ENCODE measurements at regions not wholly inside any gene's neighbourhood (a gene's known extent, or its start where the extent isn't known, plus 50 kb on each side); places are given as distances from the start of the nearest gene placed in this dataset.

DNA sequence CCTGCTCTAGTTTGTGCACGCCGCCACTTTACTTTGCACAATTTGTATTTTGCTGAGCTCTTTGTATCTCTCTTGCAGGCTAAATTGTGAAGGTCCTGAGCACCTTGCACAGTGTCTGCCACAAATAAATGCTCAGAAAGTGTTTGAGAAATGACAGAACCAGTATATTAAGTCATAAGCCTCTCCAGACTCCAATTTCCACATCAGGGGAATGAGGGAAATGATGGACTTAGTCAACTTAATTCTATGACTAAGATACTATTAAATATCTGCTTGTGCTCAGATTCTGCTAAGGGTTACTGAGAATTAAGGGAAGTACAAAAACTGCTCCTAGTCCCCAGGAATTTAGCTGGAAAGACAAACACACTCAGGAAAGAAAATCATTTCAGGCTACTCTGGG is 239.1 kb upstream of the SLC14A2 start:
- Histone ChIP-seq H3K9me3 (ENCODE audit: control insufficient read depth, low read length) (no peaks in the 10 kb centered on the region), H3K4me3 (ENCODE audit: extremely low read depth, insufficient read depth, low read length, poor library complexity, severe bottlenecking) (no peak overlapping the region), H3K27ac (ENCODE audit: low read depth, low read length, severe bottlenecking) (no peak overlapping the region), H3K36me3 (ENCODE audit: control insufficient read depth, insufficient read depth, low read length) (no peaks in the 10 kb centered on the region), H3K4me1 (ENCODE audit: control insufficient read depth, insufficient read depth, low read length, poor library complexity, severe bottlenecking) (no peaks in the 10 kb centered on the region)
- WGBS, 2 experiments (ENCODE audit: insufficient coverage in 2 of 2): 100% methylated on average over 2 of the region's 2 CpGs; no CpG with 5 or more reads in 1 of the 2 experiments

DNA sequence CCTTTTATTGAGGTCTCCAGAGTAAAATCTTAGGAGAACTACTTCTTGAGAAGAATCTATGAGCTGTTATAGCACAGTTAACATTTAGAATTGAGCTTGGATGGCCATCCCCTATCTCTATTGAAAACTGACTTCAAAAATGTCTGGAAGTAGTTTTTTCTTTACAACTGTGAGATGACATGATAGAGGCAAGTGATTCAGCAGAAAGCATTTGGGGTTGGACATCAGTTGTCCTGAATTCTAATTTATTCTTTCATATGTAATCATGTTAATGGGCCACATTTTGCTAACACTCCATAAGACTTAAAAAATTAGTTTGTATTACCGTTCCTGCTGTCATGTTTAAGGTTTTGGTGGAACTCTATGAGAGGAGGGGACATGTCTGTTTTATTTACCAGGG is 237.0 kb upstream of the SLC14A2 start:
- no peaks in the 10 kb centered on the region for H3K4me1 ChIP-seq (ENCODE audit: control insufficient read depth, insufficient read depth, low read length, poor library complexity, severe bottlenecking)
- no peak overlapping the region for H3K4me3 ChIP-seq (ENCODE audit: extremely low read depth, insufficient read depth, low read length, poor library complexity, severe bottlenecking)
- no CpG with 5 or more reads among the region's 1 CpG for WGBS, 2 experiments (ENCODE audit: insufficient coverage in 2 of 2)
- no peak overlapping the region for H3K27ac ChIP-seq (ENCODE audit: low read depth, low read length, severe bottlenecking)
- H3K9me3 ChIP-seq (ENCODE audit: control insufficient read depth, low read length): no peaks in the 10 kb centered on the region
- no peaks in the 10 kb centered on the region for H3K36me3 ChIP-seq (ENCODE audit: control insufficient read depth, insufficient read depth, low read length)

DNA sequence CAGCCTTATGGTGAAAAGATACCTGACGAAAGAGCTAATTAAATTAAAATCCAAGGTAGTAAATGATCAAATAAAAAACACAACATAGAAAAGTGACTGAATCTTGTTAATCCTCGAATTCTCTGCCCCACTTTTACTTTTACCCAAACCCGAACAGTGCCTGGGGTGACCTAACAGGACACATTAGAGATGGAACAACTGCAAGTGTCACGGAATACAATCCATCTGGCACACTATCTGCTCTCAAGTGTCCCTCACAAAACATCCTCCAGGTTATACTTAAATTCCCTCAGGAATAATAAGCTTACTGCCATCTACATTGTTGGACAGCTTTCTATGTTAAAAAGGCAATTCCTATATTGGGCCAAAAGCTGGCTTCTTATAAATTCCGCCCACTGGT is 236.3 kb upstream of the SLC14A2 start:
- H3K36me3 ChIP-seq (ENCODE audit: control insufficient read depth, insufficient read depth, low read length): no peaks in the 10 kb centered on the region
- no peak overlapping the region for H3K27ac ChIP-seq (ENCODE audit: low read depth, low read length, severe bottlenecking)
- H3K4me1 ChIP-seq (ENCODE audit: control insufficient read depth, insufficient read depth, low read length, poor library complexity, severe bottlenecking): no peaks in the 10 kb centered on the region
- no peaks in the 10 kb centered on the region for H3K9me3 ChIP-seq (ENCODE audit: control insufficient read depth, low read length)
- 93 to 97% methylated on average over 3 to 4 of the region's 5 CpGs for WGBS, 2 experiments (ENCODE audit: insufficient coverage in 2 of 2)
- H3K4me3 ChIP-seq (ENCODE audit: extremely low read depth, insufficient read depth, low read length, poor library complexity, severe bottlenecking): no peak overlapping the region

DNA sequence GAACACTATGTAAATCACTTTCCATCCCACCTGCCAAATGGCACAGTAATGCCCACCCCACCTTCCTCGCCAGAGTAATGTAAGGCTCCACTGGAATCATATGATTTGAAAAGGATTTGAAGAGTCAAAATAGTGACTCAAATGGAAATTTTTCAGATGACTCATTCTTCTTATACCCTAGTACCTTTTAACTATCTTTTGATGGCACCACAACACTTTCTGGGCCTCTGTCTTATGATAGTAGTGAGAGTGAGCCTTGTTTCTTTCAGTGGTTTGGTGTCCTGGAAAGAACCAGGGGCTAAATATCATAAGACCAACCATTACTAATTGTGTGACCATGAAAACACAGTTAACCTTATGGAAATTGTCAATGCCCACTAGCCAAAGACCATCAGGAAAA is 235.4 kb upstream of the SLC14A2 start:
- no CpG with 5 or more reads among the region's 1 CpG for WGBS, 2 experiments (ENCODE audit: insufficient coverage in 2 of 2)
- Histone ChIP-seq H3K36me3 (ENCODE audit: control insufficient read depth, insufficient read depth, low read length) (no peaks in the 10 kb centered on the region), H3K4me3 (ENCODE audit: extremely low read depth, insufficient read depth, low read length, poor library complexity, severe bottlenecking) (no peak overlapping the region), H3K4me1 (ENCODE audit: control insufficient read depth, insufficient read depth, low read length, poor library complexity, severe bottlenecking) (no peaks in the 10 kb centered on the region), H3K27ac (ENCODE audit: low read depth, low read length, severe bottlenecking) (no peak overlapping the region), H3K9me3 (ENCODE audit: control insufficient read depth, low read length) (no peaks in the 10 kb centered on the region)

DNA sequence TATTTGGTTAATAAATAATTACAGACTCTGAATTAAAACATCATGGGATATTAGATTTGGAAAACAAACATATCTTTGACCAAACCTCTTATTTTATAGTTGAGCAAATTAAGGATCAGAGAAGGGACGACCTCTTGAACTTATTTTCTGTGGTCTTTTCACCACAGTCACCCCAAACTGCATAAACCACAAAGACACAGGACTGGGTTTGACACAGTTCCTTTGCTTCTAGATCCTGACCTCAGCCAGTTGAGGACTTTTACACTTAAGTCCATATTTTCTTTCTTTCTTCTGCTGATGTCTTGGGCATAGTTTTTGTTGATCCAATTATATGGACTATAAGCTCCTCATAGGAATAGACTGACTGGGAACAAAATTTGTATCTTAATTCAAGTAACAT is 234.0 kb upstream of the SLC14A2 start:
- no peak overlapping the region for H3K4me3 ChIP-seq (ENCODE audit: extremely low read depth, insufficient read depth, low read length, poor library complexity, severe bottlenecking)
- H3K36me3 ChIP-seq (ENCODE audit: control insufficient read depth, insufficient read depth, low read length): no peaks in the 10 kb centered on the region
- no peaks in the 10 kb centered on the region for H3K9me3 ChIP-seq (ENCODE audit: control insufficient read depth, low read length)
- WGBS, 2 experiments (ENCODE audit: insufficient coverage in 2 of 2): 80 to 83% methylated on average over 1 of the region's 1 CpG
- no peaks in the 10 kb centered on the region for H3K4me1 ChIP-seq (ENCODE audit: control insufficient read depth, insufficient read depth, low read length, poor library complexity, severe bottlenecking)
- H3K27ac ChIP-seq (ENCODE audit: low read depth, low read length, severe bottlenecking): no peak overlapping the region

DNA sequence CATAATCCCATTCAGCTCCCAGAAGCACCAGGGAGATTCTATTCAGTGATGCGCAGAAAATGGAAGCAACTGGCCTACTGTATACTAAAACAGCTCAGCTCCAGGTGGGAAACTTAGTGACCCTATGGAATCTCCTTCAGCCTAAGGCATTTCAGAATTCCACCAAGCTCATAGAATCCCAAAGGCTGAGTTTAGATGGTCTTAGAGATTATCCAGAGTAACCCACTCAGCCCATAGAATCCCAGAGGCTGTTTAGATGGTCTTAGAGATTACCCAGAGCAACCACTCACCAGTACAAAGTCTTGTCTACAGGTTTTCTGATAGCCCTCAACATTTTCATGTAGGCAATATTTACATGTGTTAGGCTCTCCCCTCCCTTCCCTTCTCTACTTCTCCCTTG is 232.0 kb upstream of the SLC14A2 start:
- WGBS, 2 experiments (ENCODE audit: insufficient coverage in 2 of 2): 100% methylated on average over 1 of the region's 1 CpG
- H3K4me1 ChIP-seq (ENCODE audit: control insufficient read depth, insufficient read depth, low read length, poor library complexity, severe bottlenecking): no peaks in the 10 kb centered on the region
- H3K27ac ChIP-seq (ENCODE audit: low read depth, low read length, severe bottlenecking): no peak overlapping the region
- no peak overlapping the region for H3K4me3 ChIP-seq (ENCODE audit: extremely low read depth, insufficient read depth, low read length, poor library complexity, severe bottlenecking)
- no peaks in the 10 kb centered on the region for H3K9me3 ChIP-seq (ENCODE audit: control insufficient read depth, low read length)
- H3K36me3 ChIP-seq (ENCODE audit: control insufficient read depth, insufficient read depth, low read length): no peaks in the 10 kb centered on the region

DNA sequence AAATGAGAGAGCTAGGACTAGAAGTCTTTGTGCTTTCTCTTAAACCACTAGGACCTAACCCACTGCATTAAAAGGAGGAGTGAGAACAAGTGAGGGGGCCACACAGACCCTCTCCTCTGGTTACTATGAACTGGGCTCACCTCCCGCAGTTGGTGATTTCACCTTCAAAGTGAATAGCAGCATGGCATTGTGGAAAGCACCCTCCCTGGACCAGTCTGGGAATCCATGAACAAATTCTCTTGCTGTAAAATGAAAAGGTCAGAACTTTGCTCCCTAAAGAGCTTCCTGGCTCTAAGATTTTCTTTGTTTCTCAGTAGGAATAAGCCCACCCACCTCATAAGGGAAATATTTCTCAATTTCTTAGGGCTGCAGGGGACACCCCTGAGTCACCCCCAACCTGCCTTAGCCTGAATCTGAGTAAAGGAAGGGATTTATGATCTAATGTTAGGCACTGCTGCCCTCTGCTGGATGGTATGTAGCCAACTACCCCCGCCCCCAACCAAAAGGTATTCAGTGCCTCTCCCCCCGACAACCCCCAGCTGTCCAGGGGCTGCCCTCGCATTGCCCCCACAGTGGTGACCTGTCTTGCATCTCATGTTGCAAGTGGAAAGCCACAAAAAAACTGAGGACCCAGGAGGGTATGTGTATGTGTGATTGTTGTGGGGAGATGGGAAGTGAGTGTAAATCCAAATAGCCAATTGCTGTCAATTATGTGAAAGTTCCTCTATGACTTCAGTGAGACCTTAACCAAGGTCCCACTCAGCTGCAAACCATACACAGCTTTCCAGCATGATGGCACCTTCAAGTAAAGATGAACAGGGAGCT is 230.9 kb upstream of the SLC14A2 start:
- no peak overlapping the region for H3K4me3 ChIP-seq (ENCODE audit: extremely low read depth, insufficient read depth, low read length, poor library complexity, severe bottlenecking)
- H3K27ac ChIP-seq (ENCODE audit: low read depth, low read length, severe bottlenecking): no peak overlapping the region
- no peaks in the 10 kb centered on the region for H3K4me1 ChIP-seq (ENCODE audit: control insufficient read depth, insufficient read depth, low read length, poor library complexity, severe bottlenecking)
- H3K36me3 ChIP-seq (ENCODE audit: control insufficient read depth, insufficient read depth, low read length): no peaks in the 10 kb centered on the region
- H3K9me3 ChIP-seq (ENCODE audit: control insufficient read depth, low read length): no peaks in the 10 kb centered on the region
- 80 to 88% methylated on average over 1 of the region's 4 CpGs for WGBS, 2 experiments (ENCODE audit: insufficient coverage in 2 of 2)

DNA sequence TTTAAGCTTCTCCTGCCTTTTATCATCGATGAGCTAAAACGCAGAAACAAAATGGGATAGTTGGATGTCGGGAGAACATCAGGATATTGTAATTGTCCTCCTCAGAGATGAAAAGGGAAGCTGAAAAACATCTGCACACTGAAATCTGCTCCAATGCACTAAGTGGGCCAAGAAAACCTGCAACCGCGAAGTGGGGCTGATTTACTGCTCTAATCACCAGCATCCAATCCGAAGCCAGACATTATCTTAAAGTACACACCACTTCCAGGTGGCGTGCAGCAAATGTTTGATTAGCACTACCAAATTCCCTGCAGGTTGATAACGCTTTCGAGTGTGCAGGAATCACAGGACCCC is 230.3 kb upstream of the SLC14A2 start:
- Histone ChIP-seq H3K9me3 (ENCODE audit: control insufficient read depth, low read length) (no peaks in the 10 kb centered on the region), H3K4me3 (ENCODE audit: extremely low read depth, insufficient read depth, low read length, poor library complexity, severe bottlenecking) (no peak overlapping the region), H3K4me1 (ENCODE audit: control insufficient read depth, insufficient read depth, low read length, poor library complexity, severe bottlenecking) (no peaks in the 10 kb centered on the region), H3K27ac (ENCODE audit: low read depth, low read length, severe bottlenecking) (no peak overlapping the region), H3K36me3 (ENCODE audit: control insufficient read depth, insufficient read depth, low read length) (no peaks in the 10 kb centered on the region)
- WGBS, 2 experiments (ENCODE audit: insufficient coverage in 2 of 2): 86 to 96% methylated on average over 4 to 6 of the region's 9 CpGs

DNA sequence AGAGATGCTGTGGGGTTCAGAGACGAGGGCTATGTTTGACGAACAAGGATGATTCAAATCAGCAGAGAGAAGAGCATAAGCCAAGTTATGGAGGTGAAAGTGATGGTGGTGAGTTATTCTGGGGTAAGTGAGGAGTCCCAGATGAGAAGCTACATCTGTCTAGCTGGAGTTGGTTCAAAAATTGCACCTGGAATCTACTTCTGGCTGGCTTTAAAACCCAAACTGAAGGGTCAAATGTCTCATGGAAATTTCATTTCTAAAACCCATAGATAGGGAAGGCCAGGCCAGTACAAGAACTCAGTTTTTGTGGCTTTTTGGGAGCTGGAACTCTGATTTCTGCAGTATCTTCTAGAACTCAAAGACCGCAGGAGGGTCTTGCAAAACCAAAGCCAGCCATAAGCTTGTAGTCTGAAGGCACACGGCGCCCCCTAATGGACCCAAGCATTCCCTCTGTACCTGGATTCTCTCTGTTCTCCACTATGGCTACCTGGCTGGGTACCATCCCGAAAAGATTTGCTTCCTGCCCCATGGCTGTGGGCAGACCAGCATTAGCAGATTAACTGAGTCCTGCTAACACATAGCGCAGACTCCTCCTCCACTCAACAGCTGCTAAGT is 229.1 kb upstream of the SLC14A2 start:
- H3K4me3 ChIP-seq (ENCODE audit: extremely low read depth, insufficient read depth, low read length, poor library complexity, severe bottlenecking): no peak overlapping the region
- no peaks in the 10 kb centered on the region for H3K9me3 ChIP-seq (ENCODE audit: control insufficient read depth, low read length)
- no peaks in the 10 kb centered on the region for H3K4me1 ChIP-seq (ENCODE audit: control insufficient read depth, insufficient read depth, low read length, poor library complexity, severe bottlenecking)
- no peak overlapping the region for H3K27ac ChIP-seq (ENCODE audit: low read depth, low read length, severe bottlenecking)
- WGBS, 2 experiments (ENCODE audit: insufficient coverage in 2 of 2): 43 to 55% methylated on average over 5 of the region's 7 CpGs
- H3K36me3 ChIP-seq (ENCODE audit: control insufficient read depth, insufficient read depth, low read length): no peaks in the 10 kb centered on the region

DNA sequence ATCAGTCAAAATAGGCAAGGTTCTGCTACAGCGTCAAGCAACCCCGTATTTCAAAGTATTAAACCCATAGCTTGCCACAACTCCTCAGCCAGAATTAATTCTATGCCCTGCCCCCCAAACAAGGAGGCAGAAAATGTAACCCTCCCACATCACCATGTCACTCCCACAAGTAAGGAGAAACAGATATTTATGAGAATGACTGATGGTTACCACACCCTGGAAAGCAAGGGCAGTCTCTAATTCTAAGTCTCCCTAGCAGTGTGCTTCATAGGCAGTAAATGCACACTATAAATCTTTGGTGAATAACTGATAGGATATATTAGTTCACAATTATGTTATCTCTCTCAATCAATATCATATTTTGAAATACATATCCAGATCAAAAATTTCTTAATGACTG is 228.0 kb upstream of the SLC14A2 start:
- Histone ChIP-seq H3K36me3 (ENCODE audit: control insufficient read depth, insufficient read depth, low read length) (no peaks in the 10 kb centered on the region), H3K27ac (ENCODE audit: low read depth, low read length, severe bottlenecking) (no peak overlapping the region), H3K4me3 (ENCODE audit: extremely low read depth, insufficient read depth, low read length, poor library complexity, severe bottlenecking) (no peak overlapping the region), H3K4me1 (ENCODE audit: control insufficient read depth, insufficient read depth, low read length, poor library complexity, severe bottlenecking) (no peaks in the 10 kb centered on the region), H3K9me3 (ENCODE audit: control insufficient read depth, low read length) (no peaks in the 10 kb centered on the region)
- no CpG with 5 or more reads among the region's 2 CpGs for whole genome bisulfite sequencing, 2 experiments (ENCODE audit: insufficient coverage in 2 of 2)

DNA sequence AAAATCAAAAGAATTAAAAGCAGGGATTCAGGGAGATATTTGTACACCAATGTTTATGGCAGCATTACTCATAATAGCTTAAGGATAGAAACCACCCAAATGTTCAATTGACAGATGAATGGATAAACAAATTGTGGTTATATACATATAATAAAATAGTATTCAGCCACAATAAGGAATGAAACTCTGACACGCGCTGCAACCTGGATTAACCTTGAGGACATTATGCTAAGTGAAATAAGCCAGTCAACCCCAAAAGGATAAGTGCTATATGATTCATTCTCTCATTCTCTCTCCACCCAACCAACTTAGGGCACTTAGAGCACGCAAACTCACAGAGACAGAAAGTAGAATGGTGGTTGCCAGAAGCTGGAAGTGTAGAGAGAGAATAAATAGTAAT is 216.8 kb upstream of the SLC14A2 start:
- WGBS, 2 experiments (ENCODE audit: insufficient coverage in 2 of 2): no CpG with 5 or more reads among the region's 3 CpGs
- no peaks in the 10 kb centered on the region for H3K4me1 ChIP-seq (ENCODE audit: control insufficient read depth, insufficient read depth, low read length, poor library complexity, severe bottlenecking)
- no peaks in the 10 kb centered on the region for H3K9me3 ChIP-seq (ENCODE audit: control insufficient read depth, low read length)
- H3K36me3 ChIP-seq (ENCODE audit: control insufficient read depth, insufficient read depth, low read length): no peaks in the 10 kb centered on the region
- no peak overlapping the region for H3K27ac ChIP-seq (ENCODE audit: low read depth, low read length, severe bottlenecking)
- H3K4me3 ChIP-seq (ENCODE audit: extremely low read depth, insufficient read depth, low read length, poor library complexity, severe bottlenecking): no peak overlapping the region
